ENCODE measurements at regions not wholly inside any gene's neighbourhood (a gene's known extent, or its start where the extent isn't known, plus 50 kb on each side); places are given as distances from the start of the nearest gene placed in this dataset.
A peak's percentile ranks its signal among the peaks of the same experiment; 100 is the strongest.

GRCh38 chr7:85630904-85631600 lies 444.2 kb upstream of the SEMA3D start:
- H3K27ac ChIP-seq: peak overlapping the region; percentile 67
- H3K36me3 ChIP-seq: no peaks in the 10 kb centered on the region
- H3K4me3 ChIP-seq (ENCODE audit: low read depth in 1 of 2, low read length in 1 of 2): no peak overlapping the region
- H3K4me1 ChIP-seq (ENCODE audit: control insufficient read depth in 1 of 2, insufficient read depth in 1 of 2, low read depth in 1 of 2, low read length in 1 of 2): peaks cover 11 to 14% of the 10 kb centered on the region in 2 experiments
- H3K9me3 ChIP-seq: no peaks in the 10 kb centered on the region
- no peaks in the 10 kb centered on the region for H3K27me3 ChIP-seq
- TF ChIP-seq, protein P1, sequence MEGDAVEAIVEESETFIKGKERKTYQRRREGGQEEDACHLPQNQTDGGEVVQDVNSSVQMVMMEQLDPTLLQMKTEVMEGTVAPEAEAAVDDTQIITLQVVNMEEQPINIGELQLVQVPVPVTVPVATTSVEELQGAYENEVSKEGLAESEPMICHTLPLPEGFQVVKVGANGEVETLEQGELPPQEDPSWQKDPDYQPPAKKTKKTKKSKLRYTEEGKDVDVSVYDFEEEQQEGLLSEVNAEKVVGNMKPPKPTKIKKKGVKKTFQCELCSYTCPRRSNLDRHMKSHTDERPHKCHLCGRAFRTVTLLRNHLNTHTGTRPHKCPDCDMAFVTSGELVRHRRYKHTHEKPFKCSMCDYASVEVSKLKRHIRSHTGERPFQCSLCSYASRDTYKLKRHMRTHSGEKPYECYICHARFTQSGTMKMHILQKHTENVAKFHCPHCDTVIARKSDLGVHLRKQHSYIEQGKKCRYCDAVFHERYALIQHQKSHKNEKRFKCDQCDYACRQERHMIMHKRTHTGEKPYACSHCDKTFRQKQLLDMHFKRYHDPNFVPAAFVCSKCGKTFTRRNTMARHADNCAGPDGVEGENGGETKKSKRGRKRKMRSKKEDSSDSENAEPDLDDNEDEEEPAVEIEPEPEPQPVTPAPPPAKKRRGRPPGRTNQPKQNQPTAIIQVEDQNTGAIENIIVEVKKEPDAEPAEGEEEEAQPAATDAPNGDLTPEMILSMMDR (IDR thresholded peaks at IDR 0.05): no peak

GRCh38 chr7:85627791-85628586 lies 441.1 kb upstream of the SEMA3D start:
- Histone ChIP-seq H3K4me1 (ENCODE audit: control insufficient read depth in 1 of 2, insufficient read depth in 1 of 2, low read depth in 1 of 2, low read length in 1 of 2) (peaks cover 11 to 14% of the 10 kb centered on the region in 2 experiments), H3K4me3 (ENCODE audit: low read depth in 1 of 2, low read length in 1 of 2) (no peak overlapping the region), H3K27ac (no peak overlapping the region), H3K27me3 (no peaks in the 10 kb centered on the region), H3K9me3 (no peaks in the 10 kb centered on the region), H3K36me3 (no peaks in the 10 kb centered on the region)
- TF ChIP-seq, protein P1 (IDR thresholded peaks at IDR 0.05): no peak

DNA sequence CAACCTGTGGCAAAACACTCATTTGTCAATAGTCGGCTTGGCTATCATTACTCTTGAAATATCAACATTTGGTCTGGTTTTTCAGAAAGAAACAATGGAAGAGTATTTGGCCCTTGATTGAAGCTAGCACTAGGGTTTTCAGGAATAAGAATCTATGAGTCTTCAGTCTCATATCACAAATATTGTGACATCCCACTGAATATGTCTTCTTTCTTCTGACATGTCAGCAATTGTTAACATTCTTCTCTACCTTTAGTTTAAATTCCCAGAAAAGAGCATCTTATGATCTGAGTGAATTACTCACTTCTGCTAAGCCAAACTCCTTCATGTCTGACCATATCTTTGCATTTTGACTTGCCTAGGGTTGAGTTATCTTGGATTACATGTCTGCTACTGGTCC lies 435.2 kb upstream of the SEMA3D start:
- TF ChIP-seq, protein P1 (IDR thresholded peaks at IDR 0.05): no peak
- peaks cover 41 to 44% of the 10 kb centered on the region in 2 experiments for H3K4me1 ChIP-seq (ENCODE audit: control insufficient read depth in 1 of 2, insufficient read depth in 1 of 2, low read depth in 1 of 2, low read length in 1 of 2)
- no peaks in the 10 kb centered on the region for H3K36me3 ChIP-seq
- H3K4me3 ChIP-seq (ENCODE audit: low read depth in 1 of 2, low read length in 1 of 2): no peak overlapping the region
- H3K27ac ChIP-seq: peak overlapping the region; percentile 51
- H3K27me3 ChIP-seq: no peaks in the 10 kb centered on the region
- H3K9me3 ChIP-seq: no peaks in the 10 kb centered on the region

DNA sequence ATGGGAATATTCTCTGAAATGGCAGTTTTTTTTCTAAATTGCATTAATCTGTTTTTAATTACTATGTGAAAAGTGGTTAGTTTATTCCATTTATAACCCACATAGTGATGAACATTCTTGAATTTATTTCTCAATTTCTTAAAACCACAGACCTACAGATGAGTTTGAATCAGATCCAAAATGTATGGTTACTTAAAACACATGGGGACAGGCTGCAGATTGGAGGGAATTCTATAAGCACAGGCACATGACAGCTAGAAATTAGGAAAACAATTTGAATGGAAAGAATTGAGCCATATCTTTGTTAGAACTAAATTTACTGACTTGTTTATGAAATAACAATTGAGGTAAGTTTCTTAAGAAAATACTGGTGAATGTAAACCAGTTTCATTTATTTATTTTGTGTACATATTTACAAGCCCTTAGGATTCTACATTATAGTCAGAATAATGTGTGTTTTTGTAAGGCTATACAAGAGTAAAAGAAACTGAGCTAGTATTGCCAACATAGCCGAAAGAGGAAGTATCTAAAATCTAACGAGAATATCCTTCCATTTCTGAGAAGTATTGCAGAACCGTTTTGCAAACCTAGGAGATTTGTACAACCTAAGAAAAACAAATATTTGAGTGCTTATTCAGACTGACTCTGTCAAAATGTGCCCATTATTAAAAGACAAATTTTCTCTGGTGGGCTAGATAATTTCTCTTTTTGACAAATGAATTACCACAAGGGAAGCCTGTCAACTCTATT lies 434.3 kb upstream of the SEMA3D start:
- Histone ChIP-seq H3K4me3 (ENCODE audit: low read depth in 1 of 2, low read length in 1 of 2) (no peak overlapping the region), H3K9me3 (no peaks in the 10 kb centered on the region), H3K36me3 (no peaks in the 10 kb centered on the region), H3K27me3 (no peaks in the 10 kb centered on the region), H3K27ac (peak overlapping the region; percentile 51), H3K4me1 (ENCODE audit: control insufficient read depth in 1 of 2, insufficient read depth in 1 of 2, low read depth in 1 of 2, low read length in 1 of 2) (peaks cover 41 to 44% of the 10 kb centered on the region in 2 experiments)
- TF ChIP-seq, protein P1 (IDR thresholded peaks at IDR 0.05): no peak

- Histone ChIP-seq H3K4me3 (ENCODE audit: low read depth in 1 of 2, low read length in 1 of 2) (no peak overlapping the region), H3K9me3 (no peaks in the 10 kb centered on the region), H3K36me3 (no peaks in the 10 kb centered on the region), H3K4me1 (ENCODE audit: control insufficient read depth in 1 of 2, insufficient read depth in 1 of 2, low read depth in 1 of 2, low read length in 1 of 2) (peaks cover 41 to 44% of the 10 kb centered on the region in 2 experiments), H3K27me3 (no peaks in the 10 kb centered on the region), H3K27ac (no peak overlapping the region)
- TF ChIP-seq, protein P1 (IDR thresholded peaks at IDR 0.05): no peak
Measured at GRCh38 chr7:85619236-85619635, 432.4 kb upstream of the SEMA3D start.

Measured in neutrophil (primary cell).